HepG2 (cell line): ENCODE measurements at regions not wholly inside any gene's neighbourhood (a gene's known extent, or its start where the extent isn't known, plus 50 kb on each side); places are given as distances from the start of the nearest gene placed in this dataset.
A peak's percentile ranks its signal among the peaks of the same experiment; 100 is the strongest.

ENCODE experiments used
- ATAC-seq: fragments of 200-7000 bp; cut with Tn5 transposase; 3 replicates; pipeline ENCODE4 v1.9.1; 2020; ENCODE audit warnings: mild to moderate bottlenecking, moderate library complexity
- BruUV-seq: library from RNA; stranded (reverse); fragments of 400-500 nt; replicated peaks from 2 replicates; lab custom pipeline; 2021; lab: Mats Ljungman, UMichigan
- CTCF ChIA-PET: fragments of 300-600 bp; formaldehyde crosslinking; extraction: SDS; loops from one replicate; lab custom pipeline; 2021; ENCODE audit warnings: low total read pairs, inconsistent platforms, low intra/inter-chr PET ratio; lab: Yijun Ruan, JAX
- POLR2A ChIA-PET: fragments of 350-600 bp; sonication (Branson Sonifier 250); formaldehyde crosslinking; loops from one replicate; lab custom pipeline; 2020; ENCODE audit warnings: antibody characterized with exemption, inconsistent platforms; lab: Yijun Ruan, JAX
- DNase-seq: peaks from one replicate; pipeline ENCODE4 v3.0.0-alpha.2; 2015; ENCODE audit warnings: low spot score
- FAIRE-seq: peaks from 3 replicates; lab custom pipeline; 2011; peaks lifted over from hg19 to GRCh38; lab: Jason Lieb, UNC
- H2AFZ ChIP-seq: one replicate; pipeline ENCODE4 v1.6.1; 2011; ENCODE audit warnings: low read length, inconsistent platforms
- H3K27ac ChIP-seq: fragments of 300-600 bp; 3 replicates; pipeline ENCODE4 v1.8.0; 2011; ENCODE audit warnings: mixed run types, mild to moderate bottlenecking, mixed read lengths, low read length, inconsistent platforms; ENCODE audit not compliant: insufficient read depth; ENCODE audit errors: extremely low read length
- H3K27me3 ChIP-seq, 2 experiments: fragments of 200-600 bp in 1 of 2; 2 replicates in 1 of 2; 3 replicates in 1 of 2; pipeline versions ENCODE4 v1.6.0 to v1.8.0; 2011; ENCODE audit warnings: low read length in 2 of 2, mild to moderate bottlenecking in 2 of 2, moderate library complexity in 2 of 2, inconsistent platforms in 1 of 2; ENCODE audit not compliant: insufficient read depth in 2 of 2, control insufficient read depth in 1 of 2
- H3K36me3 ChIP-seq, 2 experiments: fragments of 200-600 bp in 1 of 2; replicated peaks in 1 of 2; 2 replicates in 1 of 2; 3 replicates in 1 of 2; pipeline versions ENCODE4 v1.5.1 to v1.8.0; 2011; ENCODE audit warnings: low read length in 2 of 2, inconsistent platforms in 1 of 2; ENCODE audit not compliant: insufficient read depth in 2 of 2, control insufficient read depth in 1 of 2
- H3K4me1 ChIP-seq: 2 replicates; pipeline ENCODE4 v1.5.1; 2012; ENCODE audit warnings: low read length, inconsistent platforms; ENCODE audit not compliant: insufficient read depth
- H3K4me2 ChIP-seq: 2 replicates; pipeline ENCODE4 v1.6.0; 2011; ENCODE audit warnings: low read depth, low read length, inconsistent platforms
- H3K4me3 ChIP-seq, 3 experiments: fragments of 200-600 bp in 1 of 3; sonication (generic), shearing (Covaris generic) in 1 of 3; replicated peaks in 1 of 3; 2 replicates each; pipeline ENCODE4 v1.5.1; 2011 to 2016; ENCODE audit warnings: low read length in 3 of 3, inconsistent platforms in 2 of 3, low read depth in 2 of 3, mild to moderate bottlenecking in 2 of 3, control low read depth in 1 of 3, mixed read lengths in 1 of 3; ENCODE audit not compliant: insufficient read depth in 1 of 3
- H3K79me2 ChIP-seq: one replicate; pipeline ENCODE4 v1.6.1; 2011; ENCODE audit warnings: low read length, inconsistent platforms; ENCODE audit not compliant: insufficient read depth
- H3K9ac ChIP-seq: 2 replicates; pipeline ENCODE4 v1.6.0; 2011; ENCODE audit warnings: mild to moderate bottlenecking, low read depth, low read length, inconsistent platforms; ENCODE audit not compliant: insufficient read depth
- H3K9me3 ChIP-seq: 2 replicates; pipeline ENCODE4 v1.5.1; 2012; ENCODE audit warnings: mild to moderate bottlenecking, low read length
- H4K20me1 ChIP-seq: 2 replicates; pipeline ENCODE4 v1.6.0; 2011; ENCODE audit warnings: inconsistent platforms, mild to moderate bottlenecking, low read length, moderate library complexity; ENCODE audit not compliant: insufficient read depth
- CENPX ChIP-seq: sonication (generic); formaldehyde crosslinking; IDR thresholded peaks from 2 replicates; pipeline ENCODE4 v1.9.0; 2021; ENCODE audit warnings: mild to moderate bottlenecking, missing genetic modification reagents, moderate library complexity
- CHCHD3 ChIP-seq: sonication (generic); formaldehyde crosslinking; IDR thresholded peaks from 2 replicates; pipeline ENCODE4 v1.8.0; 2022; ENCODE audit warnings: mild to moderate bottlenecking, missing genetic modification reagents, moderate library complexity
- CHD2 ChIP-seq: IDR thresholded peaks from 2 replicates; pipeline ENCODE4 v1.6.1; 2011; ENCODE audit warnings: low read depth, low read length, improper control_type of control experiment
- FIP1L1 ChIP-seq: fragments of 200-400 bp; formaldehyde crosslinking; IDR thresholded peaks from 2 replicates; pipeline ENCODE4 v1.6.1; 2018; ENCODE audit warnings: low read depth, mild to moderate bottlenecking, low read length, moderate library complexity, borderline replicate concordance; ENCODE audit not compliant: insufficient read depth
- MAFF ChIP-seq: IDR thresholded peaks from 2 replicates; pipeline ENCODE4 v1.6.1; 2011; ENCODE audit warnings: low read depth, low read length, improper control_type of control experiment
- MAFK ChIP-seq, 2 experiments: IDR thresholded peaks in 1 of 2; conservative IDR thresholded peaks in 1 of 2; 2 replicates each; pipeline ENCODE4 v1.6.1; 2011; ENCODE audit warnings: improper control_type of control experiment in 2 of 2, low read length in 2 of 2
- MXD4 ChIP-seq: IDR thresholded peaks from 2 replicates; pipeline ENCODE4 v1.6.1; 2016; ENCODE audit warnings: mild to moderate bottlenecking, missing biosample characterization, missing genetic modification reagents
- NFE2 ChIP-seq: sonication (generic); formaldehyde crosslinking; IDR thresholded peaks from 2 replicates; pipeline ENCODE4 v1.4.0; 2020; ENCODE audit warnings: missing genetic modification reagents
- PHB2 ChIP-seq: fragments of 450-650 bp; IDR thresholded peaks from 2 replicates; pipeline ENCODE4 v1.6.1; 2018; ENCODE audit not compliant: partially characterized antibody
- RFX5 ChIP-seq: IDR thresholded peaks from 2 replicates; pipeline ENCODE4 v1.6.1; 2011; ENCODE audit warnings: low read depth, low read length, improper control_type of control experiment
- ZFP36L2 ChIP-seq: sonication (generic); formaldehyde crosslinking; IDR thresholded peaks from 2 replicates; pipeline ENCODE4 v1.4.0; 2020; ENCODE audit warnings: missing genetic modification reagents
- WGBS: methylation state at CpG from one replicate; pipeline ENCODE4 v1.1.6; 2017; ENCODE audit warnings: low lambda C conversion rate; 5-methylcytosine and 5-hydroxymethylcytosine counted together
- in situ Hi-C: cut with HindIII; loops from 2 replicates; pipeline ENCODE4 v1.10.0; 2017; ENCODE audit warnings: low pct_unique_long_range_greater_than_20kb; ENCODE audit not compliant: extremely low pct_ligation_motif_present
- intact Hi-C: fragments of 100-400 bp; cut with micrococcal nuclease; formaldehyde crosslinking; loops from one replicate; pipeline ENCODE4 v1.10.0; 2022; ENCODE audit not compliant: unreplicated experiment
- TF ChIP-seq, protein P1 (sequence below): sonication (generic); formaldehyde crosslinking; IDR thresholded peaks from 2 replicates; pipeline ENCODE4 v1.4.0; 2020; ENCODE audit warnings: mild to moderate bottlenecking, missing genetic modification reagents
- TF ChIP-seq, protein P2 (sequence below): sonication (generic); formaldehyde crosslinking; IDR thresholded peaks from 2 replicates; pipeline ENCODE4 v1.4.0; 2020; ENCODE audit warnings: missing genetic modification reagents

DNA sequence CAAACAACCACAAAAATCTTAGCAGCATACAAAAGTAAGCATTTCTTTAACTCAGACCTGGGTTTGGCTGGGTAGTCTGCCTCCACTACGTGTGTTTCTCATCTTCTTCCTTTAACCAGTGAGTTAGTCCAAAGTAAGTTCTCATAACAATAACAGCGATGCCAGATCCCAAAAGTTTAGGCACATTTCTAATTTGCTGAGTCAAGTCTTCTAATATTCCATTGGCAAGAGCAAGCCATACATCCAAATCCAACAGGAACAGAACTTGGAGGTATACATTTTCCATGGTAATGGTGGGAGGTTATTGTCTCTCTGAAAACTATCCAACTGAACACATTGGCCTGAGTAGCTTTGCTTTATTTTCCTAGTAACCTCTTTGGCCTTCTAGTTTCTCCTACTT, 115.7 kb upstream of the CNTNAP2 start:
- no peak for FAIRE-seq
- Histone ChIP-seq H3K36me3 (no peaks in the 10 kb centered on the region), H3K4me3 (no peak overlapping the region), H4K20me1 (no peaks in the 10 kb centered on the region), H3K27ac (no peak overlapping the region), H3K9ac (no peak overlapping the region), H3K79me2 (no peaks in the 10 kb centered on the region), H3K9me3 (peaks cover 62% of the 10 kb centered on the region), H2AFZ (no peak overlapping the region), H3K4me1 (no peaks in the 10 kb centered on the region), H3K4me2 (no peak overlapping the region), H3K27me3 (no peaks in the 10 kb centered on the region)
- 3% methylated on average over 2 of the region's 2 CpGs for WGBS
- in situ Hi-C loops = no loop called here
- TF ChIP-seq MAFK (conservative IDR thresholded peaks at IDR 0.05 in 1 of 2, IDR thresholded peaks at IDR 0.05 in 1 of 2; ENCODE audit: low read length in 2 of 2) = peak; percentile 13 to 51; a peak in 1 of 4 replicates
- no peak for TF ChIP-seq PHB2
- 0 out of 2 replicates have a peak, but pooled peaks have one; percentile 29 for TF ChIP-seq MAFF
- no peak for TF ChIP-seq FIP1L1
- no TSS peak for BruUV-seq
- POLR2A ChIA-PET = no interaction called here
- ATAC-seq = no peak
- CTCF ChIA-PET = no interaction called here
- intact Hi-C loops = no loop called here
- DNase-seq = no peak

DNA sequence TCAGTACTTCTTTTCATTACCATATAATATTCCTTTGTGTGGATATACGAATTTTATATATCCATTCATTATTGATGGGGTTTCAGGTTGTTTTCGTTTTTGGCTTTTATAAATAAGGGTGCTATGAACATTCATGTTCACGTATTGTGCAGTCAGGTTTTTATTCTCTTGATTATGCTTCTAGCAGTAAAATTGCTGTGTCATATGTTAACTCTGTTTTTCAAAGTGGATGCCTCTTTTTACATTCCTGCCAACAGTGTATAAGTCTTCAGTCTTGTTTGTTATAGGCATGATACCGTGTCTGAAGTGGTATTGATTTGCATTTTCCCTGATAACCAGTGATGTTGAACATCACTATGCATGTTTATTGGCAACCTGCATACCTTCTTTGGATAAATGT, 127.1 kb upstream of the CNTNAP2 start:
- FAIRE-seq = no peak
- ChIA-PET CTCF (no interaction called here), POLR2A (no interaction called here)
- no peaks in the 10 kb centered on the region for H3K79me2 ChIP-seq
- no peak overlapping the region for H3K4me3 ChIP-seq
- no peak for ATAC-seq
- BruUV-seq = no TSS peak
- H3K4me2 ChIP-seq = no peak overlapping the region
- in situ Hi-C loops (no loop called here), intact Hi-C loops (no loop called here)
- peaks cover 69% of the 10 kb centered on the region for H3K9me3 ChIP-seq
- no peaks in the 10 kb centered on the region for H3K36me3 ChIP-seq
- H2AFZ ChIP-seq = no peak overlapping the region
- no peaks in the 10 kb centered on the region for H3K4me1 ChIP-seq
- no peak overlapping the region for H3K9ac ChIP-seq
- no peaks in the 10 kb centered on the region for H3K27me3 ChIP-seq
- no peak for DNase-seq
- H3K27ac ChIP-seq = no peak overlapping the region
- H4K20me1 ChIP-seq = no peaks in the 10 kb centered on the region
- 5% methylated on average over 4 of the region's 4 CpGs for WGBS
- TF ChIP-seq CHD2 (no peak), CENPX (CRISPR knock-in tag) (no peak), ZFP36L2 (CRISPR knock-in tag) (no peak), MXD4 (CRISPR knock-in tag) (no peak), CHCHD3 (CRISPR knock-in tag) (no peak), RFX5 (no peak), NFE2 (CRISPR knock-in tag) (no peak)
- TF ChIP-seq, protein P1, sequence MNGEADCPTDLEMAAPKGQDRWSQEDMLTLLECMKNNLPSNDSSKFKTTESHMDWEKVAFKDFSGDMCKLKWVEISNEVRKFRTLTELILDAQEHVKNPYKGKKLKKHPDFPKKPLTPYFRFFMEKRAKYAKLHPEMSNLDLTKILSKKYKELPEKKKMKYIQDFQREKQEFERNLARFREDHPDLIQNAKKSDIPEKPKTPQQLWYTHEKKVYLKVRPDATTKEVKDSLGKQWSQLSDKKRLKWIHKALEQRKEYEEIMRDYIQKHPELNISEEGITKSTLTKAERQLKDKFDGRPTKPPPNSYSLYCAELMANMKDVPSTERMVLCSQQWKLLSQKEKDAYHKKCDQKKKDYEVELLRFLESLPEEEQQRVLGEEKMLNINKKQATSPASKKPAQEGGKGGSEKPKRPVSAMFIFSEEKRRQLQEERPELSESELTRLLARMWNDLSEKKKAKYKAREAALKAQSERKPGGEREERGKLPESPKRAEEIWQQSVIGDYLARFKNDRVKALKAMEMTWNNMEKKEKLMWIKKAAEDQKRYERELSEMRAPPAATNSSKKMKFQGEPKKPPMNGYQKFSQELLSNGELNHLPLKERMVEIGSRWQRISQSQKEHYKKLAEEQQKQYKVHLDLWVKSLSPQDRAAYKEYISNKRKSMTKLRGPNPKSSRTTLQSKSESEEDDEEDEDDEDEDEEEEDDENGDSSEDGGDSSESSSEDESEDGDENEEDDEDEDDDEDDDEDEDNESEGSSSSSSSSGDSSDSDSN (CRISPR knock-in tag) = no peak
- TF ChIP-seq, protein P2, sequence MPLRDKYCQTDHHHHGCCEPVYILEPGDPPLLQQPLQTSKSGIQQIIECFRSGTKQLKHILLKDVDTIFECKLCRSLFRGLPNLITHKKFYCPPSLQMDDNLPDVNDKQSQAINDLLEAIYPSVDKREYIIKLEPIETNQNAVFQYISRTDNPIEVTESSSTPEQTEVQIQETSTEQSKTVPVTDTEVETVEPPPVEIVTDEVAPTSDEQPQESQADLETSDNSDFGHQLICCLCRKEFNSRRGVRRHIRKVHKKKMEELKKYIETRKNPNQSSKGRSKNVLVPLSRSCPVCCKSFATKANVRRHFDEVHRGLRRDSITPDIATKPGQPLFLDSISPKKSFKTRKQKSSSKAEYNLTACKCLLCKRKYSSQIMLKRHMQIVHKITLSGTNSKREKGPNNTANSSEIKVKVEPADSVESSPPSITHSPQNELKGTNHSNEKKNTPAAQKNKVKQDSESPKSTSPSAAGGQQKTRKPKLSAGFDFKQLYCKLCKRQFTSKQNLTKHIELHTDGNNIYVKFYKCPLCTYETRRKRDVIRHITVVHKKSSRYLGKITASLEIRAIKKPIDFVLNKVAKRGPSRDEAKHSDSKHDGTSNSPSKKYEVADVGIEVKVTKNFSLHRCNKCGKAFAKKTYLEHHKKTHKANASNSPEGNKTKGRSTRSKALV = no peak
